Stimulated activated memory B cell treated with anti-CD40 and anti-IgM and Interleukin-4, amounts not matched to agents 10 μg/mL and 1 μg/mL and 100 μg/mL, for 72 hours (primary cell): ENCODE measurements at regions not wholly inside any gene's neighbourhood (a gene's known extent, or its start where the extent isn't known, plus 50 kb on each side); places are given as distances from the start of the nearest gene placed in this dataset.
"Not testable (repeated sequence)": the region's sequence is repeated elsewhere in the genome, so short reads cannot be mapped to it uniquely, and the experiment has no call there.

Experiments used
- ATAC-seq: fragments of 150-1000 bp; cut with Tn5 transposase; 2 replicates; pipeline ENCODE4 v1.10.0; 2021
- H3K27ac Mint-ChIP-seq: one replicate; pipeline ENCODE4 v1.8.0; 2022; ENCODE audit warnings: mild to moderate bottlenecking, mixed read lengths
- H3K27me3 Mint-ChIP-seq: one replicate; pipeline ENCODE4 v1.8.0; 2022; ENCODE audit warnings: mixed read lengths
- H3K36me3 Mint-ChIP-seq: one replicate; pipeline ENCODE4 v1.8.0; 2022; ENCODE audit warnings: mixed read lengths
- H3K4me1 Mint-ChIP-seq: one replicate; pipeline ENCODE4 v1.8.0; 2022; ENCODE audit warnings: mixed read lengths
- H3K4me3 Mint-ChIP-seq: one replicate; pipeline ENCODE4 v1.8.0; 2022; ENCODE audit warnings: mild to moderate bottlenecking, moderate library complexity, mixed read lengths
- H3K9me3 Mint-ChIP-seq: one replicate; pipeline ENCODE4 v1.8.0; 2022; ENCODE audit warnings: mixed read lengths

GRCh38 chr3:163422671-163423070, 1655.6 kb downstream of the SI start:
- Mint-ChIP-seq H3K4me1 (no peaks in the 10 kb centered on the region), H3K27ac (no peak overlapping the region), H3K4me3 (no peak overlapping the region), H3K9me3 (peaks cover 6% of the 10 kb centered on the region), H3K36me3 (no peaks in the 10 kb centered on the region), H3K27me3 (no peaks in the 10 kb centered on the region)
- no peak for ATAC-seq

- Mint-ChIP-seq H3K4me3 (no peak overlapping the region), H3K36me3 (no peaks in the 10 kb centered on the region), H3K27ac (no peak overlapping the region), H3K4me1 (no peaks in the 10 kb centered on the region), H3K9me3 (peaks cover 4% of the 10 kb centered on the region), H3K27me3 (no peaks in the 10 kb centered on the region)
- no peak for ATAC-seq
These were observed 1686.7 kb downstream of the SI start for GRCh38 chr3:163391407-163392181.

- H3K4me3 Mint-ChIP-seq, result no peak overlapping the region
- H3K27me3 Mint-ChIP-seq, result no peaks in the 10 kb centered on the region
- no peak for ATAC-seq
- H3K36me3 Mint-ChIP-seq, result no peaks in the 10 kb centered on the region
- H3K9me3 Mint-ChIP-seq, result no peaks in the 10 kb centered on the region
- H3K4me1 Mint-ChIP-seq, result no peaks in the 10 kb centered on the region
- no peak overlapping the region for H3K27ac Mint-ChIP-seq
These were observed 1693.9 kb downstream of the SI start for GRCh38 chr3:163384383-163384782.

- Mint-ChIP-seq H3K4me3 (no peak overlapping the region), H3K27me3 (no peaks in the 10 kb centered on the region), H3K27ac (no peak overlapping the region), H3K9me3 (no peaks in the 10 kb centered on the region), H3K4me1 (no peaks in the 10 kb centered on the region), H3K36me3 (no peaks in the 10 kb centered on the region)
- no peak for ATAC-seq
These were observed 1696.1 kb downstream of the SI start for GRCh38 chr3:163382183-163382582.

GRCh38 chr3:163368168-163368567, 1710.1 kb downstream of the SI start:
- Mint-ChIP-seq H3K4me1 (no peaks in the 10 kb centered on the region), H3K9me3 (peaks cover 10% of the 10 kb centered on the region), H3K36me3 (no peaks in the 10 kb centered on the region), H3K27me3 (no peaks in the 10 kb centered on the region), H3K27ac (no peak overlapping the region), H3K4me3 (no peak overlapping the region)
- ATAC-seq, result no peak

GRCh38 chr3:163364717-163365116, 1713.6 kb downstream of the SI start:
- H3K9me3 Mint-ChIP-seq, result peaks cover 6% of the 10 kb centered on the region
- H3K4me3 Mint-ChIP-seq, result no peak overlapping the region
- no peaks in the 10 kb centered on the region for H3K36me3 Mint-ChIP-seq
- no peak for ATAC-seq
- H3K4me1 Mint-ChIP-seq, result no peaks in the 10 kb centered on the region
- H3K27me3 Mint-ChIP-seq, result no peaks in the 10 kb centered on the region
- H3K27ac Mint-ChIP-seq, result no peak overlapping the region

GRCh38 chr3:163362151-163362550, 1716.1 kb downstream of the SI start:
- no peak overlapping the region for H3K27ac Mint-ChIP-seq
- ATAC-seq, result no peak
- no peak overlapping the region for H3K4me3 Mint-ChIP-seq

GRCh38 chr3:163361357-163361878, 1716.9 kb downstream of the SI start:
- H3K36me3 Mint-ChIP-seq, H3K4me1 Mint-ChIP-seq, H3K27me3 Mint-ChIP-seq, ATAC-seq, H3K4me3 Mint-ChIP-seq, H3K27ac Mint-ChIP-seq, H3K9me3 Mint-ChIP-seq: not testable (repeated sequence)

More at GRCh38 chr3:163362151-163362550, 1716.1 kb downstream of the SI start:
- no peaks in the 10 kb centered on the region for H3K36me3 Mint-ChIP-seq
- H3K9me3 Mint-ChIP-seq, result peaks cover 4% of the 10 kb centered on the region
- no peaks in the 10 kb centered on the region for H3K27me3 Mint-ChIP-seq
- no peaks in the 10 kb centered on the region for H3K4me1 Mint-ChIP-seq

GRCh38 chr3:163347944-163348343, 1730.4 kb downstream of the SI start:
- no peak for ATAC-seq

GRCh38 chr3:163335429-163335828, 1742.9 kb downstream of the SI start:
- Mint-ChIP-seq H3K9me3 (peaks cover 11% of the 10 kb centered on the region), H3K27me3 (no peaks in the 10 kb centered on the region), H3K27ac (no peak overlapping the region)

More at GRCh38 chr3:163347944-163348343, 1730.4 kb downstream of the SI start:
- Mint-ChIP-seq H3K4me3 (no peak overlapping the region), H3K9me3 (peaks cover 11% of the 10 kb centered on the region), H3K27ac (no peak overlapping the region), H3K27me3 (no peaks in the 10 kb centered on the region), H3K4me1 (no peaks in the 10 kb centered on the region), H3K36me3 (no peaks in the 10 kb centered on the region)

GRCh38 chr3:163328680-163329079, 1749.6 kb downstream of the SI start:
- Mint-ChIP-seq H3K27me3 (no peaks in the 10 kb centered on the region), H3K36me3 (no peaks in the 10 kb centered on the region), H3K9me3 (peaks cover 4% of the 10 kb centered on the region), H3K27ac (no peak overlapping the region), H3K4me1 (no peaks in the 10 kb centered on the region), H3K4me3 (no peak overlapping the region)
- no peak for ATAC-seq

More at GRCh38 chr3:163335429-163335828, 1742.9 kb downstream of the SI start:
- ATAC-seq, result no peak
- no peaks in the 10 kb centered on the region for H3K4me1 Mint-ChIP-seq
- H3K36me3 Mint-ChIP-seq, result no peaks in the 10 kb centered on the region
- H3K4me3 Mint-ChIP-seq, result no peak overlapping the region

- no peak overlapping the region for H3K4me3 Mint-ChIP-seq
- peaks cover 8% of the 10 kb centered on the region for H3K9me3 Mint-ChIP-seq
- no peaks in the 10 kb centered on the region for H3K27me3 Mint-ChIP-seq
These were observed 1751.2 kb downstream of the SI start for GRCh38 chr3:163327086-163327485.

GRCh38 chr3:163315786-163316185, 1762.5 kb downstream of the SI start:
- Mint-ChIP-seq H3K27me3 (no peaks in the 10 kb centered on the region), H3K36me3 (no peaks in the 10 kb centered on the region), H3K4me1 (no peaks in the 10 kb centered on the region), H3K9me3 (peaks cover 7% of the 10 kb centered on the region), H3K27ac (no peak overlapping the region), H3K4me3 (no peak overlapping the region)
- ATAC-seq, result no peak

More at GRCh38 chr3:163327086-163327485, 1751.2 kb downstream of the SI start:
- ATAC-seq, result no peak
- Mint-ChIP-seq H3K4me1 (no peaks in the 10 kb centered on the region), H3K36me3 (no peaks in the 10 kb centered on the region), H3K27ac (no peak overlapping the region)

GRCh38 chr3:163306405-163306804, 1771.9 kb downstream of the SI start:
- H3K27ac Mint-ChIP-seq, result no peak overlapping the region
- no peaks in the 10 kb centered on the region for H3K36me3 Mint-ChIP-seq
- H3K4me3 Mint-ChIP-seq, result no peak overlapping the region
- no peak for ATAC-seq
- H3K4me1 Mint-ChIP-seq, result no peaks in the 10 kb centered on the region
- peaks cover 14% of the 10 kb centered on the region for H3K9me3 Mint-ChIP-seq
- H3K27me3 Mint-ChIP-seq, result no peaks in the 10 kb centered on the region

- Mint-ChIP-seq H3K27ac (no peak overlapping the region), H3K9me3 (peaks cover 3% of the 10 kb centered on the region), H3K4me1 (no peaks in the 10 kb centered on the region), H3K27me3 (no peaks in the 10 kb centered on the region), H3K36me3 (no peaks in the 10 kb centered on the region), H3K4me3 (no peak overlapping the region)
- ATAC-seq, result no peak
These were observed 1777.1 kb downstream of the OTOL1 start for GRCh38 chr3:163273694-163274093.

GRCh38 chr3:163266731-163267130, 1770.1 kb downstream of the OTOL1 start:
- Mint-ChIP-seq H3K4me1 (no peaks in the 10 kb centered on the region), H3K27ac (no peak overlapping the region), H3K27me3 (no peaks in the 10 kb centered on the region), H3K4me3 (no peak overlapping the region), H3K36me3 (no peaks in the 10 kb centered on the region), H3K9me3 (peaks cover 11% of the 10 kb centered on the region)
- ATAC-seq, result no peak
